ENCODE measurements at regions not wholly inside any gene's neighbourhood (a gene's known extent, or its start where the extent isn't known, plus 50 kb on each side); places are given as distances from the start of the nearest gene placed in this dataset.

- Histone ChIP-seq H3K4me2 (ENCODE audit: low read depth, low read length) (no peak overlapping the region), H3K27ac (ENCODE audit: insufficient read depth, low read length) (no peak overlapping the region), H3K4me1 (ENCODE audit: control insufficient read depth, insufficient read depth, low read length) (no peaks in the 10 kb centered on the region), H3K27me3 (ENCODE audit: control insufficient read depth, insufficient read depth, low read length) (no peaks in the 10 kb centered on the region; the same call in 1 of the 2 replicates), H4K5ac (ENCODE audit: low read depth, low read length) (no peak overlapping the region), H2BK15ac (ENCODE audit: low read depth, low read length) (no peak overlapping the region), H2AK9ac (replicated peaks; ENCODE audit: low read depth, low read length, poor library complexity) (no peak overlapping the region), H4K20me1 (ENCODE audit: insufficient read depth, low read length) (no peaks in the 10 kb centered on the region), H3K9me1 (ENCODE audit: insufficient read depth, low read length) (no peaks in the 10 kb centered on the region), H3K18ac (ENCODE audit: low read depth, low read length) (no peak overlapping the region), H3K23ac (ENCODE audit: low read depth, low read length) (no peak overlapping the region), H3K56ac (ENCODE audit: extremely low read depth, insufficient read depth, low read length) (no peak overlapping the region), H3K9me3 (ENCODE audit: control insufficient read depth, insufficient read depth, low read length) (no peaks in the 10 kb centered on the region), H2AFZ (replicated peaks; ENCODE audit: low read length, poor library complexity) (no peak overlapping the region), H3K9ac (ENCODE audit: low read depth, low read length) (no peak overlapping the region), H3K14ac (replicated peaks; ENCODE audit: low read depth, low read length) (no peak overlapping the region), H4K8ac (ENCODE audit: low read depth in 2 of 2, low read length in 2 of 2) (no peak overlapping the region), H4K91ac (ENCODE audit: insufficient read depth, low read depth, low read length) (no peak overlapping the region), H2BK5ac (ENCODE audit: low read depth, low read length, poor library complexity, severe bottlenecking) (no peak overlapping the region), H3K4ac (ENCODE audit: low read depth, low read length) (no peak overlapping the region), H3K79me1 (ENCODE audit: low read depth in 1 of 2, low read length in 2 of 2) (no peaks in the 10 kb centered on the region), H3K4me3 (ENCODE audit: insufficient read depth, low read depth, low read length) (no peak overlapping the region), H2BK120ac (ENCODE audit: low read depth, low read length) (no peak overlapping the region), H2AK5ac (ENCODE audit: low read depth, low read length) (no peak overlapping the region), H3K36me3 (ENCODE audit: control insufficient read depth, insufficient read depth, low read length) (no peaks in the 10 kb centered on the region), H2BK20ac (ENCODE audit: low read depth, low read length) (no peak overlapping the region)
- in situ Hi-C loops (cut with MboI; ENCODE audit: low sequenced_read_pairs) = loop anchor here (10.0 kb wide), 1 partner anchor 89 kb away; no protein-coding TSS in a partner anchor
- intact Hi-C loops (cut with micrococcal nuclease) = no loop called here
- 91% methylated on average over 3 of the region's 8 CpGs; no CpG with 5 or more reads in 1 of the 2 experiments for WGBS, 2 experiments (ENCODE audit: extremely low coverage in 2 of 2, insufficient read length in 1 of 2)
- POLR2A ChIA-PET (ENCODE audit: unreplicated experiment) = no interaction called here
- no TSS peak for BruUV-seq (replicated peaks)
- TF ChIP-seq SMC3 (IDR thresholded peaks at IDR 0.05; ENCODE audit: low read depth, low read length) = no peak
- TF ChIP-seq CTCF (conservative IDR thresholded peaks at IDR 0.05; ENCODE audit: low read depth, low read length) = no peak
- TF ChIP-seq ELK1 (IDR thresholded peaks at IDR 0.05; ENCODE audit: borderline replicate concordance, low read depth, low read length) = no peak
- no peak for TF ChIP-seq USF2 (IDR thresholded peaks at IDR 0.05; ENCODE audit: low read depth, low read length)
- no peak for TF ChIP-seq NFE2L2 (IDR thresholded peaks at IDR 0.05; ENCODE audit: low read depth, low read length)
- TF ChIP-seq MAFK (IDR thresholded peaks at IDR 0.05; ENCODE audit: low read depth, low read length) = no peak
- TF ChIP-seq RCOR1 (IDR thresholded peaks at IDR 0.05; ENCODE audit: insufficient replicate concordance, low read length) = no peak
- no peak for TF ChIP-seq MXI1 (IDR thresholded peaks at IDR 0.05; ENCODE audit: borderline replicate concordance, low read depth, low read length)
- TF ChIP-seq BHLHE40 (IDR thresholded peaks at IDR 0.05; ENCODE audit: low read depth, low read length) = no peak
- no peak for TF ChIP-seq FOS (IDR thresholded peaks at IDR 0.05; ENCODE audit: low read depth, low read length)
- TF ChIP-seq CHD1 (IDR thresholded peaks at IDR 0.05; ENCODE audit: low read depth, low read length) = no peak
- no peak for TF ChIP-seq POLR2A (IDR thresholded peaks at IDR 0.05; ENCODE audit: low read depth, low read length)
- TF ChIP-seq MAZ (IDR thresholded peaks at IDR 0.05; ENCODE audit: borderline replicate concordance, low read depth, low read length) = no peak
- TF ChIP-seq RAD21 (IDR thresholded peaks at IDR 0.05; ENCODE audit: low read length) = no peak
- no peak for TF ChIP-seq CEBPB (IDR thresholded peaks at IDR 0.05; ENCODE audit: low read depth, low read length)
- TF ChIP-seq RFX5 (IDR thresholded peaks at IDR 0.05; ENCODE audit: low read depth, low read length) = no peak
- DNase-seq = no peak
- dilution Hi-C loops (cut with HindIII; ENCODE audit: low sequenced_read_pairs, unreplicated experiment) = no loop called here
- CTCF ChIA-PET = no interaction called here
- ATAC-seq (ENCODE audit: low read depth) = no peak
Observed at GRCh38 chr14:99326041-99326710, 54.2 kb upstream of the BCL11B start.
